PC-3 (cell line): ENCODE measurements at regions not wholly inside any gene's neighbourhood (a gene's known extent, or its start where the extent isn't known, plus 50 kb on each side); places are given as distances from the start of the nearest gene placed in this dataset.
"Not testable (repeated sequence)": the region's sequence is repeated elsewhere in the genome, so short reads cannot be mapped to it uniquely, and the experiment has no call there.

Experiments
- ATAC-seq: fragments of 200-7000 bp; cut with Tn5 transposase; 2 replicates; pipeline ENCODE4 v1.9.1; 2020; ENCODE audit warnings: mild to moderate bottlenecking, moderate library complexity
- BruUV-seq: library from RNA; stranded (reverse); fragments of 400-500 nt; replicated peaks from 2 replicates; lab custom pipeline; 2021; lab: Mats Ljungman, UMichigan
- CTCF ChIA-PET: fragments of 300-600 bp; sonication (Branson Sonifier 250); formaldehyde crosslinking; loops from one replicate; lab custom pipeline; 2022; ENCODE audit warnings: antibody characterized with exemption; lab: Charles Lee
- POLR2A ChIA-PET: fragments of 300-600 bp; sonication (Branson Sonifier 250); formaldehyde crosslinking; loops from one replicate; lab custom pipeline; 2022; ENCODE audit warnings: antibody characterized with exemption; ENCODE audit not compliant: unreplicated experiment; lab: Charles Lee
- DNase-seq: peaks from one replicate; pipeline ENCODE4 v3.0.0-alpha.2; 2015
- H2AFZ ChIP-seq: fragments of 300-600 bp; sonication (generic); 2 replicates; pipeline ENCODE4 v1.6.0; 2016; ENCODE audit warnings: antibody characterized with exemption, low read length
- H3F3A ChIP-seq: fragments of 300-600 bp; sonication (generic); one replicate; pipeline ENCODE4 v1.6.0; 2017; ENCODE audit warnings: antibody characterized with exemption, low read length, control low read depth, mild to moderate bottlenecking; ENCODE audit not compliant: unreplicated experiment
- H3K27ac ChIP-seq: fragments of 300-600 bp; sonication (generic); 2 replicates; pipeline ENCODE4 v1.5.1; 2016; ENCODE audit warnings: mild to moderate bottlenecking, low read length
- H3K27me3 ChIP-seq: fragments of 300-600 bp; sonication (generic); 2 replicates; pipeline ENCODE4 v1.6.1; 2016; ENCODE audit warnings: low read length, mixed read lengths
- H3K36me3 ChIP-seq: fragments of 300-600 bp; sonication (generic); 2 replicates; pipeline ENCODE4 v1.6.1; 2016; ENCODE audit warnings: low read depth, mixed run types, low read length, mixed read lengths
- H3K4me1 ChIP-seq: fragments of 300-600 bp; sonication (generic); 2 replicates; pipeline ENCODE4 v1.5.1; 2016; ENCODE audit warnings: low read length; ENCODE audit not compliant: insufficient read depth
- H3K4me2 ChIP-seq: fragments of 300-600 bp; sonication (generic); 2 replicates; pipeline ENCODE4 v1.6.0; 2016; ENCODE audit warnings: low read length
- H3K4me3 ChIP-seq: fragments of 300-600 bp; sonication (generic); 2 replicates; pipeline ENCODE4 v1.5.1; 2016; ENCODE audit warnings: mild to moderate bottlenecking, low read length, mixed read lengths
- H3K79me2 ChIP-seq: fragments of 300-600 bp; sonication (generic); 2 replicates; pipeline ENCODE4 v1.6.1; 2017; ENCODE audit warnings: low read length, mixed read lengths
- H3K9ac ChIP-seq: fragments of 300-600 bp; sonication (generic); 2 replicates; pipeline ENCODE4 v1.6.0; 2016; ENCODE audit warnings: mild to moderate bottlenecking, low read length
- H3K9me2 ChIP-seq: fragments of 300-600 bp; sonication (generic); replicated peaks from 2 replicates; pipeline ENCODE4 v1.6.1; 2016; ENCODE audit warnings: mixed run types, low read length, mixed read lengths
- H3K9me3 ChIP-seq: fragments of 300-600 bp; sonication (generic); 2 replicates; pipeline ENCODE4 v1.6.1; 2016; ENCODE audit warnings: low read length, mixed read lengths
- H4K20me1 ChIP-seq: fragments of 300-600 bp; sonication (generic); 2 replicates; pipeline ENCODE4 v1.6.1; 2016; ENCODE audit warnings: low read length, mixed read lengths
- EZH2 ChIP-seq: fragments of 300-600 bp; sonication (generic); IDR thresholded peaks from one replicate; pipeline ENCODE4 v1.6.1; 2017; ENCODE audit warnings: antibody characterized with exemption, mild to moderate bottlenecking, low read length; ENCODE audit not compliant: unreplicated experiment
- EZH2phosphoT487 ChIP-seq: fragments of 300-600 bp; sonication (generic); IDR thresholded peaks from 2 replicates; pipeline ENCODE4 v1.6.1; 2018; ENCODE audit warnings: mild to moderate bottlenecking, antibody characterized with exemption, low read length, borderline replicate concordance
- intact Hi-C: fragments of 100-400 bp; cut with micrococcal nuclease; formaldehyde crosslinking; loops from 2 replicates; pipeline ENCODE4 v1.9.0; 2023
- TF ChIP-seq, protein P1 (sequence below): fragments of 300-600 bp; sonication (generic); conservative IDR thresholded peaks from 2 replicates; pipeline ENCODE4 v1.5.1; 2017; ENCODE audit warnings: antibody characterized with exemption, low read depth, mild to moderate bottlenecking, low read length

- H3K27ac ChIP-seq: no peak overlapping the region
- no peak overlapping the region for H3K4me2 ChIP-seq
- H3K4me3 ChIP-seq: no peak overlapping the region
- no peaks in the 10 kb centered on the region for H3K27me3 ChIP-seq
- no TSS peak for BruUV-seq
- H2AFZ ChIP-seq: no peak overlapping the region
- ATAC-seq (no peak), DNase-seq (no peak)
- no peaks in the 10 kb centered on the region for H3K9me3 ChIP-seq
- TF ChIP-seq EZH2phosphoT487 (no peak), EZH2 (no peak)
- TF ChIP-seq, protein P1, sequence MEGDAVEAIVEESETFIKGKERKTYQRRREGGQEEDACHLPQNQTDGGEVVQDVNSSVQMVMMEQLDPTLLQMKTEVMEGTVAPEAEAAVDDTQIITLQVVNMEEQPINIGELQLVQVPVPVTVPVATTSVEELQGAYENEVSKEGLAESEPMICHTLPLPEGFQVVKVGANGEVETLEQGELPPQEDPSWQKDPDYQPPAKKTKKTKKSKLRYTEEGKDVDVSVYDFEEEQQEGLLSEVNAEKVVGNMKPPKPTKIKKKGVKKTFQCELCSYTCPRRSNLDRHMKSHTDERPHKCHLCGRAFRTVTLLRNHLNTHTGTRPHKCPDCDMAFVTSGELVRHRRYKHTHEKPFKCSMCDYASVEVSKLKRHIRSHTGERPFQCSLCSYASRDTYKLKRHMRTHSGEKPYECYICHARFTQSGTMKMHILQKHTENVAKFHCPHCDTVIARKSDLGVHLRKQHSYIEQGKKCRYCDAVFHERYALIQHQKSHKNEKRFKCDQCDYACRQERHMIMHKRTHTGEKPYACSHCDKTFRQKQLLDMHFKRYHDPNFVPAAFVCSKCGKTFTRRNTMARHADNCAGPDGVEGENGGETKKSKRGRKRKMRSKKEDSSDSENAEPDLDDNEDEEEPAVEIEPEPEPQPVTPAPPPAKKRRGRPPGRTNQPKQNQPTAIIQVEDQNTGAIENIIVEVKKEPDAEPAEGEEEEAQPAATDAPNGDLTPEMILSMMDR: no peak
- H4K20me1 ChIP-seq: no peaks in the 10 kb centered on the region
- intact Hi-C loops: no loop called here
- no peak overlapping the region for H3K9ac ChIP-seq
- no peaks in the 10 kb centered on the region for H3F3A ChIP-seq
- POLR2A ChIA-PET: no interaction called here
- H3K4me1 ChIP-seq: peaks cover 19% of the 10 kb centered on the region
- no peaks in the 10 kb centered on the region for H3K9me2 ChIP-seq
- no peaks in the 10 kb centered on the region for H3K36me3 ChIP-seq
- CTCF ChIA-PET: no interaction called here
- no peaks in the 10 kb centered on the region for H3K79me2 ChIP-seq
These were observed 224.8 kb downstream of the FAM43A start for GRCh38 chr3:194910414-194910984.

- no peaks in the 10 kb centered on the region for H4K20me1 ChIP-seq
- no peaks in the 10 kb centered on the region for H3F3A ChIP-seq
- no peaks in the 10 kb centered on the region for H3K4me1 ChIP-seq
- CTCF ChIA-PET: no interaction called here
- no peak overlapping the region for H3K4me2 ChIP-seq
- no peak overlapping the region for H3K4me3 ChIP-seq
- no peaks in the 10 kb centered on the region for H3K79me2 ChIP-seq
- no peaks in the 10 kb centered on the region for H3K36me3 ChIP-seq
- no peaks in the 10 kb centered on the region for H3K9me2 ChIP-seq
- intact Hi-C loops: no loop called here
- no peak overlapping the region for H3K27ac ChIP-seq
- POLR2A ChIA-PET: no interaction called here
- no TSS peak for BruUV-seq
- no peaks in the 10 kb centered on the region for H3K27me3 ChIP-seq
- no peaks in the 10 kb centered on the region for H3K9me3 ChIP-seq
- H2AFZ ChIP-seq: no peak overlapping the region
- DNase-seq (no peak), ATAC-seq (no peak)
- no peak for TF ChIP-seq EZH2
- TF ChIP-seq, protein P1: no peak
- no peak for TF ChIP-seq EZH2phosphoT487
- no peak overlapping the region for H3K9ac ChIP-seq
These were observed 227.6 kb downstream of the FAM43A start for GRCh38 chr3:194913316-194913715.

DNA sequence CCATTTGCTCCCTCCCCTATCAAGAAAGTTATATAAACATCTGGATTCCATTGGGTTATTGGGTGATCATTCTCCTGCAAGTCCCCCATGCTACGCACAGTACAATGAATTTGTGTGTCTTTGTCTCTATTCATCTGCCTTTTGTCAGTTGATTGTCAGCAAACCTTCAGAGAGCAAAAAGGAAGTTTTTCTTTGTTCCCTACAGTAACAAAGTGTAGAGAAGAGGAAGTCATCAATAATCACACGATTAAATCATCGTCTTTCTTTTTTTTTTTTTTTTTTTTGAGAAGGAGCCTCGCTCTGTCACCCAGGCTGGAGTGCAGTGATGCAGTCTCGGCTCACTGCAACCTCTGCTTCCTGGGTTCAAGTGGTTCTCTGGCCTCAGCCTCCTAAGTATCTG, 239.2 kb downstream of the FAM43A start:
- CTCF ChIA-PET, H3K79me2 ChIP-seq, intact Hi-C loops, H3K9me2 ChIP-seq, POLR2A ChIA-PET, BruUV-seq, H3F3A ChIP-seq, H3K36me3 ChIP-seq, H3K4me3 ChIP-seq, ATAC-seq, H2AFZ ChIP-seq, H3K4me1 ChIP-seq, H3K9ac ChIP-seq, H4K20me1 ChIP-seq, H3K27ac ChIP-seq, H3K9me3 ChIP-seq, H3K27me3 ChIP-seq, DNase-seq, H3K4me2 ChIP-seq: not testable (repeated sequence)
